Nephron progenitor cell (in vitro differentiated cells): ENCODE measurements at regions not wholly inside any gene's neighbourhood (a gene's known extent, or its start where the extent isn't known, plus 50 kb on each side); places are given as distances from the start of the nearest gene placed in this dataset.

ENCODE experiments used
- DNase-seq: peaks from one replicate; pipeline ENCODE4 v3.0.0; 2021
- H3K27ac Mint-ChIP-seq: 2 replicates; pipeline ENCODE4 v1.8.0; 2021; ENCODE audit warnings: mild to moderate bottlenecking, moderate library complexity, mixed read lengths
- H3K27me3 Mint-ChIP-seq: 2 replicates; pipeline ENCODE4 v1.8.0; 2021; ENCODE audit warnings: mild to moderate bottlenecking, low read depth, mixed read lengths; ENCODE audit not compliant: poor library complexity
- H3K36me3 Mint-ChIP-seq: 2 replicates; pipeline ENCODE4 v1.8.0; 2021; ENCODE audit warnings: low read depth, mixed read lengths
- H3K4me1 Mint-ChIP-seq: 2 replicates; pipeline ENCODE4 v1.8.0; 2021; ENCODE audit warnings: mixed read lengths
- H3K4me3 Mint-ChIP-seq: 2 replicates; pipeline ENCODE4 v1.8.0; 2021; ENCODE audit warnings: mild to moderate bottlenecking, moderate library complexity, mixed read lengths
- H3K9me3 Mint-ChIP-seq: 2 replicates; pipeline ENCODE4 v1.8.0; 2021; ENCODE audit warnings: mild to moderate bottlenecking, moderate library complexity, mixed read lengths
- TF ChIP-seq, protein P1 (sequence below): fragments of 200-600 bp; sonication (generic); IDR thresholded peaks from 2 replicates; pipeline ENCODE4 v1.5.0; 2021; ENCODE audit warnings: antibody characterized with exemption

DNA sequence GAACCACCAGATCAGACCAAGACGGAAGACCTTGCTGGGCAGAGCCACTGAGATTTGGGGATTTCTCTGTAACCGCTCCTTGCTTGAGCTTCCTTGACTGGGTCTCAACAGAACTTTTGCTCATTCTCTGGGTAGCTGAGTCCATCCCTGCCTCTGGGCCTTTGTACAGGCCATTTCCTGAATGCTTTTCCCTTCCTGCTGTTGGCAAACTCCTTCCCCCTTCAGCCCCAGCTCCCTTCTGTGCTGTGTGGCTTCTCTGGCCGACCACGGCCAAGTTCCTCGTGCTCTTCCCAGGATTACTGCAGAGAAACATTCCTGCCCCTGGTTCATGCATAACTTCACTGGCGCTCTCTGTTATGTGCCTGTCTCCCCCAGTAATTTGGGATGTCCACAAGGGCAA lies 150.5 kb upstream of the GPR26 start:
- Mint-ChIP-seq H3K4me1 (peaks cover 21% of the 10 kb centered on the region), H3K4me3 (no peak overlapping the region), H3K36me3 (no peaks in the 10 kb centered on the region), H3K27me3 (peaks cover 18% of the 10 kb centered on the region), H3K27ac (peak overlapping the region; percentile 11), H3K9me3 (no peaks in the 10 kb centered on the region)
- TF ChIP-seq, protein P1, sequence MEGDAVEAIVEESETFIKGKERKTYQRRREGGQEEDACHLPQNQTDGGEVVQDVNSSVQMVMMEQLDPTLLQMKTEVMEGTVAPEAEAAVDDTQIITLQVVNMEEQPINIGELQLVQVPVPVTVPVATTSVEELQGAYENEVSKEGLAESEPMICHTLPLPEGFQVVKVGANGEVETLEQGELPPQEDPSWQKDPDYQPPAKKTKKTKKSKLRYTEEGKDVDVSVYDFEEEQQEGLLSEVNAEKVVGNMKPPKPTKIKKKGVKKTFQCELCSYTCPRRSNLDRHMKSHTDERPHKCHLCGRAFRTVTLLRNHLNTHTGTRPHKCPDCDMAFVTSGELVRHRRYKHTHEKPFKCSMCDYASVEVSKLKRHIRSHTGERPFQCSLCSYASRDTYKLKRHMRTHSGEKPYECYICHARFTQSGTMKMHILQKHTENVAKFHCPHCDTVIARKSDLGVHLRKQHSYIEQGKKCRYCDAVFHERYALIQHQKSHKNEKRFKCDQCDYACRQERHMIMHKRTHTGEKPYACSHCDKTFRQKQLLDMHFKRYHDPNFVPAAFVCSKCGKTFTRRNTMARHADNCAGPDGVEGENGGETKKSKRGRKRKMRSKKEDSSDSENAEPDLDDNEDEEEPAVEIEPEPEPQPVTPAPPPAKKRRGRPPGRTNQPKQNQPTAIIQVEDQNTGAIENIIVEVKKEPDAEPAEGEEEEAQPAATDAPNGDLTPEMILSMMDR = no peak
- DNase-seq = no peak

DNA sequence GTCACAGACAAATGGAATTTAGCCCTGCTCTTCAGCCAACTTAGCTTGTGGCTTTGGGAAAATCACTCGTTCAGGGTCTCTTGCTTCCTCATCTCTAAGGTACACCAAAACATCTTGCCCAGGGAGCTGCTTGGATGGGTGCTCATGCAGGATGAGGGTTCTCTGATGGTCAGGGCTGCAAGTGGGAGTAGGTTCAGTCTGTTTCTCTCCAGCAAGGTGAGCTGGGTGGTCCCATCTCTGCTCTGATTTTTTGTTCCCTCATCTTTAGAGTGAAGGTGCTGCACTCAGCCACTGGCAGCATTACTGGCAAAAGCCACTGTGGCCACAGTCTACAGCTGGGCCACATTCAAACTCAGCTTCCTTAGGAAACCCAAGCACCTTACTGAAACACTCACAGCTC lies 149.9 kb upstream of the GPR26 start:
- Mint-ChIP-seq H3K27ac (no peak overlapping the region), H3K27me3 (peaks cover 14% of the 10 kb centered on the region), H3K36me3 (no peaks in the 10 kb centered on the region), H3K4me1 (peaks cover 21% of the 10 kb centered on the region), H3K4me3 (no peak overlapping the region), H3K9me3 (no peaks in the 10 kb centered on the region)
- no peak for DNase-seq
- TF ChIP-seq, protein P1 = no peak

DNA sequence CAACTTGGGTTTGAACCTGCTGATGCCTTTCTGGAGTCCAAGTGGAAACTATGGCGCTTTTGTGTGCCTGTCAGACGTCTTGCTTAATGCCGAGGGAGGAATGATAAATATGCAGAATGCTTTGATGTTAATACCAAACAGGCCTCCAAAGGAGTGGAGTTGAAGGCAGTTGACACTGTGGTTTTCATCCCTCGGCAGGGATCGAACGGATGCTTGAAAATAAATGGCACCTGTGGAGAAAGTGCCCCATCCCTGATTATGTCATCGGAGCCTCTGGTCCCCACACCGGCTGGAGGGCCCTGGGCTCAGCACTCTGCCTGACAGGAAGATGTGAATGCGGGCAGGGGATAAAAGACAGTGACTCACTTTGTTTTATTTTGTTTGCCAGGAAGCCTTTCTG lies 148.7 kb upstream of the GPR26 start:
- Mint-ChIP-seq H3K27me3 (peaks cover 15% of the 10 kb centered on the region), H3K36me3 (no peaks in the 10 kb centered on the region), H3K9me3 (peaks cover 3% of the 10 kb centered on the region), H3K27ac (no peak overlapping the region), H3K4me3 (no peak overlapping the region), H3K4me1 (peaks cover 21% of the 10 kb centered on the region)
- TF ChIP-seq, protein P1 = no peak
- DNase-seq = no peak

DNA sequence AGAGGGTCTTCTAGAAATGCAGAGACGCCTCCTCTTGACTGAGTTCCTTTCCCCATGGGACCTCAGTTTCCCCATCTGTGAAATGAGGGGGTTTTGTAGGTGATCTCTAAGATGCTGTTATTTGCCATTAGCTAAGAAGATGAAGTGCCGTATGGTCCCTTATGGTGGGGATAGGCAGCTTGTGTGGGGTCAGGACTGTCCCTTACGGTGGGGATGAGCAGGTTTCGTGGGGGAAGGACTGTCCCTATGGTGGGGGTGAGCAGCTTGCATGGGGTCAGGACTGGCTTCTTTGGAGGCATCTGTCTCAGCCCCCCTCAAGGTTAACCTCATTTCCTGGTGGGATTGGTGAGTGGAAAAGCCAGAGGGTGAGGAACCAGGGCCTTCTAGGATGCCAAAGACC lies 148.3 kb upstream of the GPR26 start:
- Mint-ChIP-seq H3K9me3 (peaks cover 6% of the 10 kb centered on the region), H3K27me3 (peaks cover 15% of the 10 kb centered on the region), H3K4me3 (no peak overlapping the region), H3K4me1 (peaks cover 16% of the 10 kb centered on the region), H3K27ac (no peak overlapping the region), H3K36me3 (no peaks in the 10 kb centered on the region)
- no peak for DNase-seq
- TF ChIP-seq, protein P1 = no peak

DNA sequence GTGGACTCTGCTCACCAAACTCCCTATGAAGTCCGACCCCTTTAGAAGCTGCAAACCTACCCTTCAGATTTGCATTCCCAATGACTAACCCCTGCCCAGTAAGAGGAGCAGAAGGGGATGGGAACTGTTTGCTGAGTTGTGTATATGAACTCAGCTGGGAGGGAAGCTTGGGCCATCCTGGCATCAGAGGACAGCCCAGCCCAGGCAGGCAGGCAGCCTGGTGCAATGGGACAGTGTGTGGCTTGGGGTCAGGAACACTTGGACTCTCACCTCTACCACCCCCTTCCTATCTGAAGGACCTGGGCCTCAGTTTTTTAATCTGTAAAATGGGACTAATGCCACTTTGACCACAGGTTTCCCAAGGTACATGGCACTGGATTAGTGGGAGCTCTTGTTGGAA lies 147.4 kb upstream of the GPR26 start:
- Mint-ChIP-seq H3K9me3 (peaks cover 6% of the 10 kb centered on the region), H3K36me3 (no peaks in the 10 kb centered on the region), H3K27ac (no peak overlapping the region), H3K27me3 (peaks cover 14% of the 10 kb centered on the region), H3K4me1 (peaks cover 7% of the 10 kb centered on the region), H3K4me3 (no peak overlapping the region)
- TF ChIP-seq, protein P1 = no peak
- DNase-seq = no peak

- no peak for DNase-seq
- H3K4me1 Mint-ChIP-seq = no peaks in the 10 kb centered on the region
- no peaks in the 10 kb centered on the region for H3K36me3 Mint-ChIP-seq
- TF ChIP-seq, protein P1 = no peak
- no peak overlapping the region for H3K4me3 Mint-ChIP-seq
- H3K9me3 Mint-ChIP-seq = peaks cover 6% of the 10 kb centered on the region
- H3K27me3 Mint-ChIP-seq = peaks cover 19% of the 10 kb centered on the region
- no peak overlapping the region for H3K27ac Mint-ChIP-seq
Observed at GRCh38 chr10:123519861-123520260, 146.3 kb upstream of the GPR26 start.
